Testis (tissue), 2 donors: ENCODE measurements at regions not wholly inside any gene's neighbourhood (a gene's known extent, or its start where the extent isn't known, plus 50 kb on each side); places are given as distances from the start of the nearest gene placed in this dataset.
A peak's percentile ranks its signal among the peaks of the same experiment; 100 is the strongest.

Experiments
- DNase-seq: peaks from one replicate; pipeline ENCODE4 v3.0.0-alpha.2; 2019
- H3K27ac ChIP-seq, 2 donors: fragments of 200-600 bp; sonication (generic); one replicate each; pipeline ENCODE4 v1.5.1; 2019
- H3K27me3 ChIP-seq: fragments of 200-600 bp; sonication (generic); one replicate; pipeline ENCODE4 v1.5.1; 2019
- H3K36me3 ChIP-seq: fragments of 200-600 bp; sonication (generic); one replicate; pipeline ENCODE4 v1.5.1; 2017; ENCODE audit warnings: low read depth; ENCODE audit errors: missing control alignments
- H3K4me1 ChIP-seq: fragments of 200-600 bp; sonication (generic); one replicate; pipeline ENCODE4 v1.5.1; 2019
- H3K4me3 ChIP-seq, 2 donors: fragments of 200-600 bp; sonication (generic); one replicate each; pipeline ENCODE4 v1.5.1; 2017 to 2019
- H3K9me3 ChIP-seq: fragments of 200-600 bp; sonication (generic); one replicate; pipeline ENCODE4 v1.5.1; 2017
- CTCF ChIP-seq, 3 experiments: fragments of 450-650 bp in 2 of 3; fragments of 200-600 bp in 1 of 3; sonication (generic) in 1 of 3; IDR thresholded peaks; one replicate each; pipeline ENCODE4 v1.5.1; 2016 to 2019; ENCODE audit warnings: antibody characterized with exemption in 3 of 3, mild to moderate bottlenecking in 2 of 3, moderate library complexity in 1 of 3
- POLR2A ChIP-seq: fragments of 450-650 bp; IDR thresholded peaks from one replicate; pipeline ENCODE4 v1.6.1; 2017; ENCODE audit warnings: antibody characterized with exemption, mild to moderate bottlenecking, moderate library complexity
- WGBS, 2 donors: methylation state at CpG; one replicate each; pipeline ENCODE4 v1.1.5; 2018; 5-methylcytosine and 5-hydroxymethylcytosine counted together
- intact Hi-C: fragments of 100-400 bp; cut with DNase I; formaldehyde crosslinking; loops from one replicate; pipeline ENCODE4 v1.15.1; 2023; ENCODE audit warnings: low total_unique reads

GRCh38 chr2:222792001-222792611 is 68.7 kb upstream of the ACSL3 start:
- Histone ChIP-seq H3K27ac (peak overlapping the region in 1 of 2 donors; percentile 48), H3K9me3 (no peaks in the 10 kb centered on the region), H3K27me3 (no peaks in the 10 kb centered on the region), H3K4me3 (no peak overlapping the region), H3K36me3 (no peaks in the 10 kb centered on the region), H3K4me1 (peaks cover 7% of the 10 kb centered on the region)
- intact Hi-C loops = no loop called here
- no peak for TF ChIP-seq POLR2A
- TF ChIP-seq CTCF (IDR thresholded peaks at IDR 0.05) = no peak
- 61 to 64% methylated on average over 14 of the region's 14 CpGs for WGBS, 2 donors
- DNase-seq = peak; percentile 56

GRCh38 chr2:222794585-222795449 is 66.0 kb upstream of the ACSL3 start:
- WGBS, 2 donors = 77 to 79% methylated on average over 10 of the region's 10 CpGs
- H3K4me3 ChIP-seq = no peak overlapping the region
- DNase-seq = no peak
- no peaks in the 10 kb centered on the region for H3K36me3 ChIP-seq
- H3K27ac ChIP-seq = no peak overlapping the region
- intact Hi-C loops = no loop called here
- no peak for TF ChIP-seq CTCF (IDR thresholded peaks at IDR 0.05)
- no peak for TF ChIP-seq POLR2A
- peaks cover 7% of the 10 kb centered on the region for H3K4me1 ChIP-seq
- no peaks in the 10 kb centered on the region for H3K27me3 ChIP-seq
- no peaks in the 10 kb centered on the region for H3K9me3 ChIP-seq

- 88 to 90% methylated on average over 6 of the region's 6 CpGs for WGBS, 2 donors
- Histone ChIP-seq H3K36me3 (no peaks in the 10 kb centered on the region), H3K27ac (no peak overlapping the region), H3K4me3 (no peak overlapping the region), H3K4me1 (peaks cover 7% of the 10 kb centered on the region), H3K27me3 (no peaks in the 10 kb centered on the region), H3K9me3 (no peaks in the 10 kb centered on the region)
- TF ChIP-seq POLR2A (no peak), CTCF (IDR thresholded peaks at IDR 0.05) (no peak)
- no peak for DNase-seq
- intact Hi-C loops = no loop called here
Observed at GRCh38 chr2:222795450-222796357, 65.1 kb upstream of the ACSL3 start.

GRCh38 chr2:222796413-222797103 is 64.3 kb upstream of the ACSL3 start:
- no peaks in the 10 kb centered on the region for H3K27me3 ChIP-seq
- H3K4me3 ChIP-seq = no peak overlapping the region
- no peaks in the 10 kb centered on the region for H3K9me3 ChIP-seq
- WGBS, 2 donors = 47 to 60% methylated on average over 5 of the region's 5 CpGs
- intact Hi-C loops = no loop called here
- H3K27ac ChIP-seq = no peak overlapping the region
- TF ChIP-seq POLR2A = no peak
- no peak for TF ChIP-seq CTCF (IDR thresholded peaks at IDR 0.05)
- no peaks in the 10 kb centered on the region for H3K36me3 ChIP-seq
- no peak for DNase-seq
- peaks cover 7% of the 10 kb centered on the region for H3K4me1 ChIP-seq
